Trophoblast cell (in vitro differentiated cells and primary cell): ENCODE measurements at regions not wholly inside any gene's neighbourhood (a gene's known extent, or its start where the extent isn't known, plus 50 kb on each side); places are given as distances from the start of the nearest gene placed in this dataset.
"Not testable (repeated sequence)": the region's sequence is repeated elsewhere in the genome, so short reads cannot be mapped to it uniquely, and the experiment has no call there.

Source experiments
- DNase-seq, 2 donors: peaks; one replicate each; pipeline ENCODE4 v3.0.0-alpha.2; 2016
- H2AFZ ChIP-seq: 2 replicates; pipeline ENCODE4 v1.6.1; 2013; ENCODE audit warnings: low read length, moderate library complexity, mild to moderate bottlenecking; ENCODE audit not compliant: insufficient read depth, poor library complexity
- H2AK5ac ChIP-seq: 2 replicates; pipeline ENCODE4 v1.6.1; 2013; ENCODE audit warnings: mild to moderate bottlenecking, low read length
- H2BK120ac ChIP-seq: 2 replicates; pipeline ENCODE4 v1.6.1; 2013; ENCODE audit warnings: low read length, mild to moderate bottlenecking, moderate library complexity; ENCODE audit not compliant: insufficient read depth, poor library complexity
- H2BK12ac ChIP-seq: 2 replicates; pipeline ENCODE4 v1.6.1; 2013; ENCODE audit warnings: mild to moderate bottlenecking, low read length, moderate library complexity
- H2BK5ac ChIP-seq: 2 replicates; pipeline ENCODE4 v1.6.1; 2013; ENCODE audit warnings: low read length, low read depth, moderate library complexity, mild to moderate bottlenecking; ENCODE audit not compliant: poor library complexity
- H3K14ac ChIP-seq: 2 replicates; pipeline ENCODE4 v1.6.1; 2013; ENCODE audit warnings: mild to moderate bottlenecking, low read length
- H3K18ac ChIP-seq: 2 replicates; pipeline ENCODE4 v1.6.1; 2013; ENCODE audit warnings: mild to moderate bottlenecking, low read length
- H3K23ac ChIP-seq: 2 replicates; pipeline ENCODE4 v1.6.1; 2013; ENCODE audit warnings: low read length
- H3K27ac ChIP-seq: 2 replicates; pipeline ENCODE4 v1.5.1; 2013; ENCODE audit warnings: low read depth, mild to moderate bottlenecking, inconsistent platforms, low read length, moderate library complexity
- H3K27me3 ChIP-seq: 2 replicates; pipeline ENCODE4 v1.6.1; 2013; ENCODE audit warnings: inconsistent platforms, mild to moderate bottlenecking, low read length, moderate library complexity; ENCODE audit not compliant: insufficient read depth
- H3K36me3 ChIP-seq, 2 experiments: 1 replicate in 1 of 2; 2 replicates in 1 of 2; pipeline ENCODE4 v1.6.1; 2013; ENCODE audit warnings: low read length in 2 of 2, mild to moderate bottlenecking in 2 of 2, moderate library complexity in 1 of 2; ENCODE audit not compliant: insufficient read depth in 2 of 2, control insufficient read depth in 1 of 2
- H3K4ac ChIP-seq: 2 replicates; pipeline ENCODE4 v1.6.1; 2013; ENCODE audit warnings: low read depth, mild to moderate bottlenecking, low read length, moderate library complexity
- H3K4me1 ChIP-seq, 2 experiments: 1 replicate in 1 of 2; 2 replicates in 1 of 2; pipeline ENCODE4 v1.6.1; 2013; ENCODE audit warnings: low read length in 2 of 2, mild to moderate bottlenecking in 2 of 2, moderate library complexity in 1 of 2; ENCODE audit not compliant: insufficient read depth in 2 of 2, control insufficient read depth in 1 of 2
- H3K4me2 ChIP-seq: 2 replicates; pipeline ENCODE4 v1.6.1; 2013; ENCODE audit warnings: inconsistent platforms, mild to moderate bottlenecking, low read length, moderate library complexity
- H3K4me3 ChIP-seq: 2 replicates; pipeline ENCODE4 v1.5.1; 2013; ENCODE audit warnings: mild to moderate bottlenecking, low read depth, low read length, inconsistent platforms
- H3K79me1 ChIP-seq: one replicate; pipeline ENCODE4 v1.6.1; 2013; ENCODE audit warnings: low read length
- H3K79me2 ChIP-seq: 2 replicates; pipeline ENCODE4 v1.6.1; 2013; ENCODE audit warnings: low read length, mild to moderate bottlenecking; ENCODE audit not compliant: control insufficient read depth, insufficient read depth, poor library complexity
- H3K9ac ChIP-seq: 2 replicates; pipeline ENCODE4 v1.6.1; 2013; ENCODE audit warnings: mild to moderate bottlenecking, low read length
- H3K9me3 ChIP-seq: 2 replicates; pipeline ENCODE4 v1.6.1; 2013; ENCODE audit warnings: low read depth, mild to moderate bottlenecking, control low read depth, inconsistent platforms, low read length; ENCODE audit not compliant: insufficient read depth
- H4K12ac ChIP-seq: 2 replicates; pipeline ENCODE4 v1.6.1; 2013; ENCODE audit warnings: low read depth, mild to moderate bottlenecking, low read length, moderate library complexity
- H4K8ac ChIP-seq: 2 replicates; pipeline ENCODE4 v1.6.1; 2013; ENCODE audit warnings: low read depth, mild to moderate bottlenecking, low read length, moderate library complexity
- H4K91ac ChIP-seq: one replicate; pipeline ENCODE4 v1.6.1; 2013; ENCODE audit warnings: low read depth, mild to moderate bottlenecking, low read length, moderate library complexity
- WGBS: extraction: QIAGEN DNeasy Blood & Tissue Kit; methylation state at CpG from one replicate; pipeline ENCODE4 v1.1.7; 2013; ENCODE audit warnings: missing lambda C conversion rate; ENCODE audit not compliant: insufficient read length, insufficient coverage; ENCODE audit errors: extremely low coverage; 5-methylcytosine and 5-hydroxymethylcytosine counted together

GRCh38 chr9:62844681-62845185 lies 1654.9 kb downstream of the SPATA31A7 start:
- not testable (repeated sequence) for H3K4me2 ChIP-seq, H3K36me3 ChIP-seq, H2BK12ac ChIP-seq, H2BK5ac ChIP-seq, H4K91ac ChIP-seq, H4K12ac ChIP-seq, H2BK120ac ChIP-seq, H3K4me1 ChIP-seq, H3K23ac ChIP-seq, H3K4me3 ChIP-seq, H3K14ac ChIP-seq, H3K27me3 ChIP-seq, H2AK5ac ChIP-seq, H3K79me2 ChIP-seq, H3K79me1 ChIP-seq, H3K9me3 ChIP-seq, H3K4ac ChIP-seq, H3K9ac ChIP-seq, H3K18ac ChIP-seq, H3K27ac ChIP-seq, DNase-seq, H4K8ac ChIP-seq, H2AFZ ChIP-seq
- WGBS, result no CpG with 5 or more reads among the region's 27 CpGs

DNA sequence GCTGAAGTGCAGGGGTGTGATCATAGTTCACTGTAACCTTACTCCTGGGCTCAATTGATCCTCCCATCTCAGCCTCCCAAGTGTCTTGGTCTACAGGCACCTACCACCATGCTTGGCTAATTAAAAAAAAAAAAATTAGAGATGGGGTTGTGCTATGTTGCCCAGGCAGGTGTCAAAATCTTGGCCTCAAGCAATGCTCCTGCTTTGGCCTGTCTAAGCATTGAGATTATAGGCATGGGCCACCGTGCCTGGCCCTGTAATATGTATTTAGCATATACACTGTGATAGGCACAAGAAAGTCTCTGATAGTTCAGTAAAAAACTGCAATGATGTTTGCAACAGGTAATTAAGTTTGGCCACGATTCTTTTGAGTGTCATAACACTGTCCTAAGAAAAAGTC lies 1658.4 kb downstream of the SPATA31A7 start:
- not testable (repeated sequence) for H3K4me1 ChIP-seq, H3K27ac ChIP-seq, H3K18ac ChIP-seq

GRCh38 chr9:62849991-62850390 lies 1660.2 kb downstream of the SPATA31A7 start:
- not testable (repeated sequence) for H4K8ac ChIP-seq, H3K4me1 ChIP-seq, H3K4ac ChIP-seq, H3K79me1 ChIP-seq, H3K36me3 ChIP-seq, H3K4me2 ChIP-seq, H3K18ac ChIP-seq, H2AFZ ChIP-seq, H3K27ac ChIP-seq, H3K4me3 ChIP-seq, H3K14ac ChIP-seq, DNase-seq, H4K91ac ChIP-seq, H3K9me3 ChIP-seq, H2AK5ac ChIP-seq, H3K79me2 ChIP-seq, H2BK5ac ChIP-seq, H3K27me3 ChIP-seq, H2BK12ac ChIP-seq, H4K12ac ChIP-seq, H2BK120ac ChIP-seq, H3K9ac ChIP-seq, H3K23ac ChIP-seq
- no CpG with 5 or more reads among the region's 17 CpGs for WGBS

More for the DNA sequence above, 1658.4 kb downstream of the SPATA31A7 start:
- not testable (repeated sequence) for H2BK120ac ChIP-seq, H2AFZ ChIP-seq, H2BK12ac ChIP-seq, H3K79me2 ChIP-seq, H2BK5ac ChIP-seq, H2AK5ac ChIP-seq, H3K27me3 ChIP-seq, H4K91ac ChIP-seq, H3K9ac ChIP-seq, H3K4ac ChIP-seq, H3K23ac ChIP-seq, H3K4me2 ChIP-seq, H3K9me3 ChIP-seq, DNase-seq, H3K79me1 ChIP-seq, H4K12ac ChIP-seq, H3K14ac ChIP-seq, H4K8ac ChIP-seq, H3K4me3 ChIP-seq, H3K36me3 ChIP-seq
- no CpG with 5 or more reads among the region's 2 CpGs for WGBS

GRCh38 chr9:62857280-62857679 lies 1667.4 kb downstream of the SPATA31A7 start:
- no CpG with 5 or more reads among the region's 12 CpGs for WGBS

More at GRCh38 chr9:62857280-62857679, 1667.4 kb downstream of the SPATA31A7 start:
- H2AK5ac ChIP-seq, H3K9ac ChIP-seq, H3K79me1 ChIP-seq, H3K36me3 ChIP-seq, DNase-seq, H4K12ac ChIP-seq, H3K14ac ChIP-seq, H3K4me1 ChIP-seq, H3K18ac ChIP-seq, H2BK120ac ChIP-seq, H4K91ac ChIP-seq, H4K8ac ChIP-seq, H2BK5ac ChIP-seq, H3K4me3 ChIP-seq, H3K27me3 ChIP-seq, H3K27ac ChIP-seq, H2BK12ac ChIP-seq, H3K4me2 ChIP-seq, H3K23ac ChIP-seq, H3K79me2 ChIP-seq, H3K4ac ChIP-seq, H3K9me3 ChIP-seq, H2AFZ ChIP-seq: not testable (repeated sequence)
